ENCODE measurements at regions not wholly inside any gene's neighbourhood (a gene's known extent, or its start where the extent isn't known, plus 50 kb on each side); places are given as distances from the start of the nearest gene placed in this dataset.
"Not testable (repeated sequence)": the region's sequence is repeated elsewhere in the genome, so short reads cannot be mapped to it uniquely, and the experiment has no call there.

GRCh38 chr21:32083197-32083596, 195.7 kb downstream of the MIS18A start:
- peak overlapping the region; percentile 18 for H3K4me3 Mint-ChIP-seq
- H3K27me3 Mint-ChIP-seq, result no peaks in the 10 kb centered on the region
- DNase-seq (ENCODE audit: extremely low spot score, unreplicated experiment), result no peak
- no peak overlapping the region for H3K27ac Mint-ChIP-seq
- TF ChIP-seq CTCF (conservative IDR thresholded peaks at IDR 0.05), result no peak
- H3K36me3 Mint-ChIP-seq, result peaks cover 7% of the 10 kb centered on the region
- H3K9me3 Mint-ChIP-seq, result no peaks in the 10 kb centered on the region
- peaks cover 16% of the 10 kb centered on the region for H3K4me1 Mint-ChIP-seq (ENCODE audit: unreplicated experiment)

GRCh38 chr21:32082466-32082865, 196.4 kb downstream of the MIS18A start:
- Mint-ChIP-seq H3K9me3 (no peaks in the 10 kb centered on the region), H3K4me1 (ENCODE audit: unreplicated experiment) (peaks cover 16% of the 10 kb centered on the region), H3K27ac (no peak overlapping the region), H3K27me3 (no peaks in the 10 kb centered on the region), H3K4me3 (no peak overlapping the region), H3K36me3 (peaks cover 7% of the 10 kb centered on the region)
- no peak for DNase-seq (ENCODE audit: extremely low spot score, unreplicated experiment)
- no peak for TF ChIP-seq CTCF (conservative IDR thresholded peaks at IDR 0.05)

GRCh38 chr21:32073593-32073992, 200.8 kb downstream of the HUNK start:
- Mint-ChIP-seq H3K9me3 (peaks cover 7% of the 10 kb centered on the region), H3K4me3 (no peak overlapping the region), H3K4me1 (ENCODE audit: unreplicated experiment) (peaks cover 9% of the 10 kb centered on the region), H3K27me3 (no peaks in the 10 kb centered on the region), H3K36me3 (peaks cover 4% of the 10 kb centered on the region), H3K27ac (no peak overlapping the region)
- no peak for TF ChIP-seq CTCF (conservative IDR thresholded peaks at IDR 0.05)
- no peak for DNase-seq (ENCODE audit: extremely low spot score, unreplicated experiment)

- Mint-ChIP-seq H3K4me3 (no peak overlapping the region), H3K9me3 (peaks cover 7% of the 10 kb centered on the region), H3K36me3 (peaks cover 4% of the 10 kb centered on the region), H3K4me1 (ENCODE audit: unreplicated experiment) (peaks cover 9% of the 10 kb centered on the region), H3K27ac (no peak overlapping the region), H3K27me3 (no peaks in the 10 kb centered on the region)
- peak; percentile 22 for DNase-seq (ENCODE audit: extremely low spot score, unreplicated experiment)
- no peak for TF ChIP-seq CTCF (conservative IDR thresholded peaks at IDR 0.05)
Observed at GRCh38 chr21:32073190-32073589, 200.4 kb downstream of the HUNK start.

GRCh38 chr21:32071620-32072019, 198.8 kb downstream of the HUNK start:
- not testable (repeated sequence) for DNase-seq (ENCODE audit: extremely low spot score, unreplicated experiment); H3K36me3 Mint-ChIP-seq; H3K27ac Mint-ChIP-seq; H3K4me3 Mint-ChIP-seq; H3K9me3 Mint-ChIP-seq; H3K27me3 Mint-ChIP-seq
- H3K4me1 Mint-ChIP-seq (ENCODE audit: unreplicated experiment), result peaks cover 13% of the 10 kb centered on the region

- Mint-ChIP-seq H3K4me1 (ENCODE audit: unreplicated experiment) (peaks cover 13% of the 10 kb centered on the region), H3K4me3 (no peak overlapping the region), H3K36me3 (peaks cover 4% of the 10 kb centered on the region), H3K27me3 (no peaks in the 10 kb centered on the region), H3K27ac (no peak overlapping the region), H3K9me3 (peaks cover 7% of the 10 kb centered on the region)
- no peak for DNase-seq (ENCODE audit: extremely low spot score, unreplicated experiment)
- TF ChIP-seq CTCF (conservative IDR thresholded peaks at IDR 0.05), result no peak
Observed at GRCh38 chr21:32070676-32071330, 198.0 kb downstream of the HUNK start.
